HEK293T (cell line): ENCODE measurements at regions not wholly inside any gene's neighbourhood (a gene's known extent, or its start where the extent isn't known, plus 50 kb on each side); places are given as distances from the start of the nearest gene placed in this dataset.
"Not testable (repeated sequence)": the region's sequence is repeated elsewhere in the genome, so short reads cannot be mapped to it uniquely, and the experiment has no call there.

Source experiments
- ARNT ChIP-seq: fragments of 450-650 bp; IDR thresholded peaks from 2 replicates; pipeline ENCODE4 v1.6.1; 2017; ENCODE audit warnings: mild to moderate bottlenecking
- BHLHE40 ChIP-seq: fragments of 450-650 bp; IDR thresholded peaks from 2 replicates; pipeline ENCODE4 v1.6.1; 2016; ENCODE audit warnings: mild to moderate bottlenecking, moderate library complexity, borderline replicate concordance
- CTBP1 ChIP-seq: fragments of 450-650 bp; IDR thresholded peaks from 2 replicates; pipeline ENCODE4 v1.6.1; 2016; ENCODE audit warnings: borderline replicate concordance
- ELF4 ChIP-seq: fragments of 450-650 bp; IDR thresholded peaks from 2 replicates; pipeline ENCODE4 v1.6.1; 2017; ENCODE audit warnings: antibody characterized with exemption
- FOXK2 ChIP-seq: fragments of 450-650 bp; IDR thresholded peaks from 2 replicates; pipeline ENCODE4 v1.6.1; 2016; ENCODE audit warnings: mild to moderate bottlenecking
- FOXM1 ChIP-seq: fragments of 450-650 bp; IDR thresholded peaks from 2 replicates; pipeline ENCODE4 v1.6.1; 2017; ENCODE audit warnings: mild to moderate bottlenecking, borderline replicate concordance
- HDGF ChIP-seq: fragments of 450-650 bp; IDR thresholded peaks from 2 replicates; pipeline ENCODE4 v1.6.1; 2017; ENCODE audit warnings: antibody characterized with exemption, borderline replicate concordance
- PKNOX1 ChIP-seq: fragments of 450-650 bp; IDR thresholded peaks from 2 replicates; pipeline ENCODE4 v1.6.1; 2016
- SP1 ChIP-seq: fragments of 450-650 bp; IDR thresholded peaks from 2 replicates; pipeline ENCODE4 v1.6.1; 2017
- SUZ12 ChIP-seq: fragments of 450-650 bp; IDR thresholded peaks from 2 replicates; pipeline ENCODE4 v1.6.1; 2016; ENCODE audit warnings: mild to moderate bottlenecking
- TARDBP ChIP-seq: fragments of 450-650 bp; IDR thresholded peaks from 2 replicates; pipeline ENCODE4 v1.6.1; 2016
- ZNF384 ChIP-seq: fragments of 450-650 bp; IDR thresholded peaks from 2 replicates; pipeline ENCODE4 v1.6.1; 2016

GRCh38 chr14:86110871-86111270, 580.9 kb downstream of the FLRT2 start:
- TF ChIP-seq HDGF, ELF4, BHLHE40, ARNT, CTBP1, FOXM1, ZNF384, SP1, TARDBP, PKNOX1, SUZ12, FOXK2: not testable (repeated sequence)
